ENCODE measurements at regions not wholly inside any gene's neighbourhood (a gene's known extent, or its start where the extent isn't known, plus 50 kb on each side); places are given as distances from the start of the nearest gene placed in this dataset.

DNA sequence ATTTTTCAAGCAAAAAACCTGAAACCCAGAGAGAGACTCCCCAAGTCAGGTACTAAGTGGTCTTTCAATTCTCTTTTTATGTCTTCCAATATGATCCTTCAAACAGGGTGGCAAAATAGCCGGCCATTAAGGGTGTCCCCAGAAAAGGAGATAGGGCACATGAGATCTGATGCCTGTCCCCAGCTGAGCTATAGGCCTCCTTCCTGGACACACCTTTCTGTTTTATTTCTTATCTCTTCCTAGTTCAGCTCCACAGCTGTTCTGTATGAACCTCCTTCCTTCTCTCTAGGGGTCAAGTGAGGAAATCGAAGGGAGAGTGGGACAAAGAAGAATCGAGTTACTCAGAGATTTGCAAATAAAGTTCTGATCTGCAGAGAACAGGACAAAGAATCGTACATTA lies 112.4 kb upstream of the ATP1A1 start:
- POLR2A ChIA-PET (ENCODE audit: unreplicated experiment), result no interaction called here
- no TSS peak for BruUV-seq (replicated peaks)
- no peaks in the 10 kb centered on the region for H3K79me1 ChIP-seq (ENCODE audit: low read depth in 1 of 2, low read length in 2 of 2)
- H2BK20ac ChIP-seq (ENCODE audit: low read depth, low read length), result no peak overlapping the region
- WGBS, 2 experiments (ENCODE audit: extremely low coverage in 2 of 2, insufficient read length in 1 of 2), result no CpG with 5 or more reads among the region's 4 CpGs
- H2BK120ac ChIP-seq (ENCODE audit: low read depth, low read length), result no peak overlapping the region
- H2BK5ac ChIP-seq (ENCODE audit: low read depth, low read length, poor library complexity, severe bottlenecking), result no peak overlapping the region
- no peak overlapping the region for H2AK5ac ChIP-seq (ENCODE audit: low read depth, low read length)
- no peak overlapping the region for H3K9ac ChIP-seq (ENCODE audit: low read depth, low read length)
- H4K5ac ChIP-seq (ENCODE audit: low read depth, low read length), result no peak overlapping the region
- no peaks in the 10 kb centered on the region for H3K36me3 ChIP-seq (ENCODE audit: control insufficient read depth, insufficient read depth, low read length)
- in situ Hi-C loops (cut with MboI; ENCODE audit: low sequenced_read_pairs) (no loop called here), intact Hi-C loops (cut with micrococcal nuclease) (no loop called here), dilution Hi-C loops (cut with HindIII; ENCODE audit: low sequenced_read_pairs, unreplicated experiment) (no loop called here)
- H3K9me3 ChIP-seq (ENCODE audit: control insufficient read depth, insufficient read depth, low read length), result no peaks in the 10 kb centered on the region
- no peak overlapping the region for H3K56ac ChIP-seq (ENCODE audit: extremely low read depth, insufficient read depth, low read length)
- no peak overlapping the region for H2AFZ ChIP-seq (replicated peaks; ENCODE audit: low read length, poor library complexity)
- no peak overlapping the region for H2BK15ac ChIP-seq (ENCODE audit: low read depth, low read length)
- H4K20me1 ChIP-seq (ENCODE audit: insufficient read depth, low read length), result no peaks in the 10 kb centered on the region
- no peak overlapping the region for H3K4me3 ChIP-seq (ENCODE audit: insufficient read depth, low read depth, low read length)
- no peak overlapping the region for H3K4ac ChIP-seq (ENCODE audit: low read depth, low read length)
- no peaks in the 10 kb centered on the region for H3K4me1 ChIP-seq (ENCODE audit: control insufficient read depth, insufficient read depth, low read length)
- CTCF ChIA-PET, result no interaction called here
- no peak overlapping the region for H3K14ac ChIP-seq (replicated peaks; ENCODE audit: low read depth, low read length)
- H3K9me1 ChIP-seq (ENCODE audit: insufficient read depth, low read length), result no peaks in the 10 kb centered on the region; the same call in 1 of the 2 replicates
- no peak overlapping the region for H3K23ac ChIP-seq (ENCODE audit: low read depth, low read length)
- no peak overlapping the region for H4K91ac ChIP-seq (ENCODE audit: insufficient read depth, low read depth, low read length)
- no peak for TF ChIP-seq MXI1 (IDR thresholded peaks at IDR 0.05; ENCODE audit: borderline replicate concordance, low read depth, low read length)
- TF ChIP-seq, protein P1, sequence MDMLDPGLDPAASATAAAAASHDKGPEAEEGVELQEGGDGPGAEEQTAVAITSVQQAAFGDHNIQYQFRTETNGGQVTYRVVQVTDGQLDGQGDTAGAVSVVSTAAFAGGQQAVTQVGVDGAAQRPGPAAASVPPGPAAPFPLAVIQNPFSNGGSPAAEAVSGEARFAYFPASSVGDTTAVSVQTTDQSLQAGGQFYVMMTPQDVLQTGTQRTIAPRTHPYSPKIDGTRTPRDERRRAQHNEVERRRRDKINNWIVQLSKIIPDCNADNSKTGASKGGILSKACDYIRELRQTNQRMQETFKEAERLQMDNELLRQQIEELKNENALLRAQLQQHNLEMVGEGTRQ (IDR thresholded peaks at IDR 0.05; ENCODE audit: low read depth, low read length), result no peak
- TF ChIP-seq, protein P2, sequence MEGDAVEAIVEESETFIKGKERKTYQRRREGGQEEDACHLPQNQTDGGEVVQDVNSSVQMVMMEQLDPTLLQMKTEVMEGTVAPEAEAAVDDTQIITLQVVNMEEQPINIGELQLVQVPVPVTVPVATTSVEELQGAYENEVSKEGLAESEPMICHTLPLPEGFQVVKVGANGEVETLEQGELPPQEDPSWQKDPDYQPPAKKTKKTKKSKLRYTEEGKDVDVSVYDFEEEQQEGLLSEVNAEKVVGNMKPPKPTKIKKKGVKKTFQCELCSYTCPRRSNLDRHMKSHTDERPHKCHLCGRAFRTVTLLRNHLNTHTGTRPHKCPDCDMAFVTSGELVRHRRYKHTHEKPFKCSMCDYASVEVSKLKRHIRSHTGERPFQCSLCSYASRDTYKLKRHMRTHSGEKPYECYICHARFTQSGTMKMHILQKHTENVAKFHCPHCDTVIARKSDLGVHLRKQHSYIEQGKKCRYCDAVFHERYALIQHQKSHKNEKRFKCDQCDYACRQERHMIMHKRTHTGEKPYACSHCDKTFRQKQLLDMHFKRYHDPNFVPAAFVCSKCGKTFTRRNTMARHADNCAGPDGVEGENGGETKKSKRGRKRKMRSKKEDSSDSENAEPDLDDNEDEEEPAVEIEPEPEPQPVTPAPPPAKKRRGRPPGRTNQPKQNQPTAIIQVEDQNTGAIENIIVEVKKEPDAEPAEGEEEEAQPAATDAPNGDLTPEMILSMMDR (conservative IDR thresholded peaks at IDR 0.05; ENCODE audit: low read depth, low read length), result no peak
- TF ChIP-seq CEBPB (IDR thresholded peaks at IDR 0.05; ENCODE audit: low read depth, low read length), result no peak
- no peak for TF ChIP-seq RCOR1 (IDR thresholded peaks at IDR 0.05; ENCODE audit: insufficient replicate concordance, low read length)
- TF ChIP-seq RAD21 (IDR thresholded peaks at IDR 0.05; ENCODE audit: low read length), result no peak
- no peak for TF ChIP-seq FOS (IDR thresholded peaks at IDR 0.05; ENCODE audit: low read depth, low read length)
- TF ChIP-seq SMC3 (IDR thresholded peaks at IDR 0.05; ENCODE audit: low read depth, low read length), result no peak
- TF ChIP-seq CHD1 (IDR thresholded peaks at IDR 0.05; ENCODE audit: low read depth, low read length), result no peak
- no peak for TF ChIP-seq RFX5 (IDR thresholded peaks at IDR 0.05; ENCODE audit: low read depth, low read length)
- no peak for TF ChIP-seq MAZ (IDR thresholded peaks at IDR 0.05; ENCODE audit: borderline replicate concordance, low read depth, low read length)
- no peak for TF ChIP-seq MAFK (IDR thresholded peaks at IDR 0.05; ENCODE audit: low read depth, low read length)
- TF ChIP-seq, protein P3, sequence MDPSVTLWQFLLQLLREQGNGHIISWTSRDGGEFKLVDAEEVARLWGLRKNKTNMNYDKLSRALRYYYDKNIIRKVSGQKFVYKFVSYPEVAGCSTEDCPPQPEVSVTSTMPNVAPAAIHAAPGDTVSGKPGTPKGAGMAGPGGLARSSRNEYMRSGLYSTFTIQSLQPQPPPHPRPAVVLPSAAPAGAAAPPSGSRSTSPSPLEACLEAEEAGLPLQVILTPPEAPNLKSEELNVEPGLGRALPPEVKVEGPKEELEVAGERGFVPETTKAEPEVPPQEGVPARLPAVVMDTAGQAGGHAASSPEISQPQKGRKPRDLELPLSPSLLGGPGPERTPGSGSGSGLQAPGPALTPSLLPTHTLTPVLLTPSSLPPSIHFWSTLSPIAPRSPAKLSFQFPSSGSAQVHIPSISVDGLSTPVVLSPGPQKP (IDR thresholded peaks at IDR 0.05; ENCODE audit: borderline replicate concordance, low read depth, low read length), result no peak
- no peak for TF ChIP-seq NFE2L2 (IDR thresholded peaks at IDR 0.05; ENCODE audit: low read depth, low read length)
- ATAC-seq (ENCODE audit: low read depth) (no peak), DNase-seq (no peak)
- no peak overlapping the region for H3K4me2 ChIP-seq (ENCODE audit: low read depth, low read length)
- H3K27ac ChIP-seq (ENCODE audit: insufficient read depth, low read length), result no peak overlapping the region
- no peak overlapping the region for H4K8ac ChIP-seq (ENCODE audit: low read depth in 2 of 2, low read length in 2 of 2)
- no peaks in the 10 kb centered on the region for H3K27me3 ChIP-seq (ENCODE audit: control insufficient read depth, insufficient read depth, low read length)
- no peak overlapping the region for H2AK9ac ChIP-seq (replicated peaks; ENCODE audit: low read depth, low read length, poor library complexity)
- H3K18ac ChIP-seq (ENCODE audit: low read depth, low read length), result no peak overlapping the region
